Activated CD4-positive, alpha-beta T cell treated with anti-CD3 and anti-CD28 coated beads, Interleukin-2, amount 10 ng/mL, durations not matched to agents 24 days and 14 days (primary cell): ENCODE measurements at regions not wholly inside any gene's neighbourhood (a gene's known extent, or its start where the extent isn't known, plus 50 kb on each side); places are given as distances from the start of the nearest gene placed in this dataset.

ENCODE experiments used
- DNase-seq: peaks from one replicate; pipeline ENCODE4 v3.0.0; 2022
- H3K27ac Mint-ChIP-seq: one replicate; pipeline ENCODE4 v1.8.0; 2022; ENCODE audit warnings: mild to moderate bottlenecking, mixed read lengths
- H3K27me3 Mint-ChIP-seq: one replicate; pipeline ENCODE4 v1.8.0; 2022; ENCODE audit warnings: mixed read lengths
- H3K36me3 Mint-ChIP-seq: one replicate; pipeline ENCODE4 v1.8.0; 2022; ENCODE audit warnings: low read depth, mild to moderate bottlenecking, mixed read lengths
- H3K4me1 Mint-ChIP-seq: one replicate; pipeline ENCODE4 v1.8.0; 2021; ENCODE audit warnings: mixed read lengths
- H3K4me3 Mint-ChIP-seq: one replicate; pipeline ENCODE4 v1.8.0; 2022; ENCODE audit warnings: mild to moderate bottlenecking, moderate library complexity, mixed read lengths
- H3K9me3 Mint-ChIP-seq: one replicate; pipeline ENCODE4 v1.8.0; 2021; ENCODE audit warnings: mixed read lengths
- intact Hi-C: fragments of 100-400 bp; cut with micrococcal nuclease; formaldehyde crosslinking; loops from one replicate; pipeline ENCODE4 v1.15.1; 2023

DNA sequence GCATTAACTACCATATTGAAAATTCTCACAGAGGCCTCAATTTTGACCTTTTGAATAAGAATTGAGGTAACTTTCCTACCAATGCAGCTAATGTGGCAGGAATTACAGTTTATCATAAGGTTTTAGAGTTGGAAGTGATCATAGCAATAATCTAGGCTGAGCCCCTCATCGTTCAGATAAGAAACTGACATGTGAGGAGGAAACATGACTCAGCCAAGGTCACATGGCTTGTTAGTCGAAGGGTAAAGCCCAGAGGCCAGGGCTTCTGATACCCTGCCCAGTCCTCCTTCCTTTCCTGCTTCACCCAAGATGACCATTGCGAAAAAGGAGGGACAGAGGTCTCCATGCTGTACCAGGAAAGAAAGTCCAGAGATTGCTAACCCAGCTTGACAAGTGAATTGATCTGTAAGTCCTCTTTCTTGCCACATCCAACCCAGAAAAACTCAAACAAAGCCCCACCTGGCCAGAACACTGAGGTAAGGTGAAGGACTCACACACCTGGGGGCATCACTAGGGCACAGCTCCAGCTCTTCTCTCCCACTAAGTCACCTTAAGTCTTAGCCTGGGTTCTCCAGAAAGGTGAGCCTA, 174.8 kb downstream of the EN1 start:
- H3K4me1 Mint-ChIP-seq = no peaks in the 10 kb centered on the region
- intact Hi-C loops = no loop called here
- no peak overlapping the region for H3K27ac Mint-ChIP-seq
- H3K27me3 Mint-ChIP-seq = no peaks in the 10 kb centered on the region
- H3K36me3 Mint-ChIP-seq = no peaks in the 10 kb centered on the region
- no peaks in the 10 kb centered on the region for H3K9me3 Mint-ChIP-seq
- H3K4me3 Mint-ChIP-seq = no peak overlapping the region
- DNase-seq = no peak

GRCh38 chr2:118671701-118672454, 175.6 kb downstream of the EN1 start:
- H3K36me3 Mint-ChIP-seq = no peaks in the 10 kb centered on the region
- no peaks in the 10 kb centered on the region for H3K9me3 Mint-ChIP-seq
- no peak overlapping the region for H3K4me3 Mint-ChIP-seq
- intact Hi-C loops = no loop called here
- peak; percentile 11 for DNase-seq
- no peaks in the 10 kb centered on the region for H3K27me3 Mint-ChIP-seq
- no peaks in the 10 kb centered on the region for H3K4me1 Mint-ChIP-seq
- H3K27ac Mint-ChIP-seq = no peak overlapping the region

DNA sequence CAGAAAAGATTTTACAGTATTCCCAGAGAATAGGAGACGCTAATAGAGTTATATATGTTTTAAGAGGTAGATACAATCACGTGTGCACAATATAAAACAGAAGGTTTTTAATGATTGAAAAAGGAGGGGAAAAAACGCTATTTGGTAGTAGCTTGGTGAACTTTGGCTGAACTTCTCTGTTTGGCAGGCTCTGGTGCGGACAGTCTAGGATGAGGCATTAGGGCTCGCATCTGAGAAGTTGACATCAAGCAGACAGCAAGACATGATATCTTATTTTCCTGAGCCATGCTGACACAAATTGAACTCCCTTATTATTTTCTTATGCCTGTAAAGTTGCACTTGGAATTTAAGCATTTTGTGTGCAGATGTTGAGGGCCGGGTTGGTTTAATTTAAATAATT, 176.6 kb downstream of the EN1 start:
- Mint-ChIP-seq H3K4me1 (no peaks in the 10 kb centered on the region), H3K27ac (no peak overlapping the region), H3K36me3 (no peaks in the 10 kb centered on the region), H3K27me3 (no peaks in the 10 kb centered on the region), H3K9me3 (no peaks in the 10 kb centered on the region), H3K4me3 (no peak overlapping the region)
- intact Hi-C loops = no loop called here
- peak; percentile 21 for DNase-seq

DNA sequence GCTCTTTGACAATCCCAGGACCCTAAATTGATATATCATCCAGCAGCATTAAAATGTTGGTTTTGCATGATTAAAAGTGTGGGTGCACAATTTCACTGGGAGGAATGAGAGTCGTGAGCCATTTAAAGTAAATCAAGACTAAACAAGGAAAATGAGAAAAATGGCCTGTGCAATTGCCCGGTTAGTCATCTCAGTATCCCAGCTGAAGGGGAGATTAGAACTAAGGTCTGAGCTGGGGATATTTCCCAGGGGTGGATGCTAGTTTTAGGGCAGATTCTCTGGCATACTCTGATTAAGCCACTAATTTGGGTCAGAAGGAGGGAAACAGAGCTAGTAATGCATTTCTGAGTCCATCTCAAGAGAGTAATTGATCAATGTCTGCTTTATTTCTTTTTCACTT, 177.2 kb downstream of the EN1 start:
- H3K27me3 Mint-ChIP-seq = no peaks in the 10 kb centered on the region
- no peak overlapping the region for H3K4me3 Mint-ChIP-seq
- peak; percentile 21 for DNase-seq
- no peaks in the 10 kb centered on the region for H3K36me3 Mint-ChIP-seq
- intact Hi-C loops = no loop called here
- H3K9me3 Mint-ChIP-seq = no peaks in the 10 kb centered on the region
- no peaks in the 10 kb centered on the region for H3K4me1 Mint-ChIP-seq
- H3K27ac Mint-ChIP-seq = no peak overlapping the region

DNA sequence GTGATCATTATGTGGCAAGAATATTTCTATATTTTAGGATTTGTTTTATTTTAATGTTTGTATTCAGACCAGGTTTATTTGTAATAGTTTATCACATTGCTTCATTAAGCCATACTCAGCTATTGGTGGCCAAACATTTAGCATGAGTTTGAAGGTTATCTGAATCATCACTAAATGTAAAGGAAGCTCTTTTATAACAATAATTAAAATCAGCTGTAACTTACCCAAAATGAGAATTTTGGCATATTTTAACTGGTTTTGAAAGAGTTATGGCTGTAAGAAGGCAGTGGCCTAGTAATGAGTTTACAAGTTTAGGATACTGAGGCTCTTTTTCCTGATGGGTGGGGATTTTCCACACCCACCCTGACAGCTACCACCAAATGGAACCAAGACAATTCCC, 177.8 kb downstream of the EN1 start:
- Mint-ChIP-seq H3K27ac (no peak overlapping the region), H3K36me3 (no peaks in the 10 kb centered on the region), H3K4me3 (no peak overlapping the region), H3K4me1 (no peaks in the 10 kb centered on the region), H3K9me3 (no peaks in the 10 kb centered on the region), H3K27me3 (no peaks in the 10 kb centered on the region)
- DNase-seq = no peak
- intact Hi-C loops = no loop called here

- DNase-seq = peak; percentile 39
- H3K27ac Mint-ChIP-seq = no peak overlapping the region
- no peaks in the 10 kb centered on the region for H3K36me3 Mint-ChIP-seq
- H3K4me1 Mint-ChIP-seq = no peaks in the 10 kb centered on the region
- H3K9me3 Mint-ChIP-seq = no peaks in the 10 kb centered on the region
- intact Hi-C loops = no loop called here
- H3K27me3 Mint-ChIP-seq = peaks cover 2% of the 10 kb centered on the region
- H3K4me3 Mint-ChIP-seq = no peak overlapping the region
These were observed 178.7 kb downstream of the EN1 start for GRCh38 chr2:118668431-118669424.

DNA sequence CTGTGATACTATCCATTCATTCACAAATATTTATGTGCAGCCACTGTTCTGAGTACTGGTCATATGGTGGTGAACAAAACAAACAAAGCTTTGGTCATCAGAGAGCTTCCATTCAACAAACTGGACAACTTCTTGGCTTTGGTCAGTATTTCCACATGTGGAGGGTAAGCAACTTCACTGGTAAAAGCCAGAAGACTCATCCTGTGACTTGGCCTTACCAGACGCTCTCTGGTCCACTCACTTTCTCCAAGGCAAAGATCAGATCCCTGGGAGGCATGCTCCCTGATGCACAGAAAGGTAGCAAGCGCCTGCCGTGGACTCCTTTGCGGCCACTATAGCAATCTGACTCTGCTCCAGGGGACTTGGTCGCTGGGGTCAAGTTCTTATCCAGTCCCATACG, 179.5 kb downstream of the EN1 start:
- Mint-ChIP-seq H3K36me3 (no peaks in the 10 kb centered on the region), H3K4me3 (no peak overlapping the region), H3K9me3 (no peaks in the 10 kb centered on the region), H3K27ac (no peak overlapping the region), H3K4me1 (no peaks in the 10 kb centered on the region), H3K27me3 (peaks cover 2% of the 10 kb centered on the region)
- no peak for DNase-seq
- intact Hi-C loops = no loop called here

- no peaks in the 10 kb centered on the region for H3K4me1 Mint-ChIP-seq
- H3K4me3 Mint-ChIP-seq = no peak overlapping the region
- intact Hi-C loops = no loop called here
- H3K27me3 Mint-ChIP-seq = peaks cover 2% of the 10 kb centered on the region
- DNase-seq = peak; percentile 8
- no peaks in the 10 kb centered on the region for H3K9me3 Mint-ChIP-seq
- no peaks in the 10 kb centered on the region for H3K36me3 Mint-ChIP-seq
- no peak overlapping the region for H3K27ac Mint-ChIP-seq
These were observed 180.1 kb downstream of the EN1 start for GRCh38 chr2:118667348-118667747.

- no peaks in the 10 kb centered on the region for H3K4me1 Mint-ChIP-seq
- no peaks in the 10 kb centered on the region for H3K9me3 Mint-ChIP-seq
- H3K36me3 Mint-ChIP-seq = no peaks in the 10 kb centered on the region
- peak; percentile 2 for DNase-seq
- intact Hi-C loops = no loop called here
- no peak overlapping the region for H3K27ac Mint-ChIP-seq
- H3K4me3 Mint-ChIP-seq = no peak overlapping the region
- H3K27me3 Mint-ChIP-seq = peaks cover 2% of the 10 kb centered on the region
These were observed 181.5 kb downstream of the EN1 start for GRCh38 chr2:118665784-118666529.

GRCh38 chr2:118661179-118661578, 186.3 kb downstream of the EN1 start:
- no peak overlapping the region for H3K4me3 Mint-ChIP-seq
- DNase-seq = peak; percentile 8
- peaks cover 2% of the 10 kb centered on the region for H3K27me3 Mint-ChIP-seq
- H3K9me3 Mint-ChIP-seq = no peaks in the 10 kb centered on the region
- no peaks in the 10 kb centered on the region for H3K36me3 Mint-ChIP-seq
- H3K27ac Mint-ChIP-seq = no peak overlapping the region
- intact Hi-C loops = no loop called here
- H3K4me1 Mint-ChIP-seq = no peaks in the 10 kb centered on the region

- H3K36me3 Mint-ChIP-seq = no peaks in the 10 kb centered on the region
- no peaks in the 10 kb centered on the region for H3K9me3 Mint-ChIP-seq
- DNase-seq = peak; percentile 11
- H3K4me1 Mint-ChIP-seq = no peaks in the 10 kb centered on the region
- no peak overlapping the region for H3K4me3 Mint-ChIP-seq
- intact Hi-C loops = no loop called here
- H3K27me3 Mint-ChIP-seq = no peaks in the 10 kb centered on the region
- no peak overlapping the region for H3K27ac Mint-ChIP-seq
These were observed 188.8 kb downstream of the EN1 start for GRCh38 chr2:118658596-118659198.

GRCh38 chr2:118657466-118657865, 190.0 kb downstream of the EN1 start:
- H3K4me1 Mint-ChIP-seq = no peaks in the 10 kb centered on the region
- intact Hi-C loops = no loop called here
- no peak overlapping the region for H3K4me3 Mint-ChIP-seq
- H3K27ac Mint-ChIP-seq = no peak overlapping the region
- no peak for DNase-seq
- H3K36me3 Mint-ChIP-seq = no peaks in the 10 kb centered on the region
- no peaks in the 10 kb centered on the region for H3K27me3 Mint-ChIP-seq
- H3K9me3 Mint-ChIP-seq = no peaks in the 10 kb centered on the region

- Mint-ChIP-seq H3K27me3 (peaks cover 7% of the 10 kb centered on the region), H3K36me3 (no peaks in the 10 kb centered on the region)
- intact Hi-C loops = no loop called here
These were observed 192.5 kb downstream of the EN1 start for GRCh38 chr2:118654945-118655344.

More at GRCh38 chr2:118654945-118655344, 192.5 kb downstream of the EN1 start:
- peaks cover 4% of the 10 kb centered on the region for H3K9me3 Mint-ChIP-seq
- no peak overlapping the region for H3K4me3 Mint-ChIP-seq
- DNase-seq = no peak
- no peak overlapping the region for H3K27ac Mint-ChIP-seq
- no peaks in the 10 kb centered on the region for H3K4me1 Mint-ChIP-seq
